Spleen (tissue), 11 donors: ENCODE measurements at regions not wholly inside any gene's neighbourhood (a gene's known extent, or its start where the extent isn't known, plus 50 kb on each side); places are given as distances from the start of the nearest gene placed in this dataset.

ENCODE experiments used
- DNase-seq: peaks from one replicate; pipeline ENCODE4 v3.0.0-alpha.2; 2020
- H3K27ac ChIP-seq, 8 donors: fragments of 200-600 bp; sonication (generic) in 7 of 8; 1 replicate in 4 of 8; 2 replicates in 4 of 8; pipeline versions ENCODE4 v1.5.0 to v1.8.0; 2016 to 2021; ENCODE audit warnings: inconsistent platforms in 4 of 8, mild to moderate bottlenecking in 4 of 8, moderate library complexity in 1 of 8
- H3K27me3 ChIP-seq, 7 donors: fragments of 200-600 bp; sonication (generic) in 6 of 7; replicated peaks in 1 of 7; 1 replicate in 4 of 7; 2 replicates in 3 of 7; pipeline versions ENCODE4 v1.5.0 to v1.8.0; 2016 to 2021; ENCODE audit warnings: inconsistent platforms in 3 of 7, mild to moderate bottlenecking in 1 of 7
- H3K36me3 ChIP-seq, 6 donors: fragments of 200-600 bp; sonication (generic) in 5 of 6; 1 replicate in 4 of 6; 2 replicates in 2 of 6; pipeline versions ENCODE4 v1.5.0 to v1.8.0; 2016 to 2021; ENCODE audit warnings: inconsistent platforms in 2 of 6
- H3K4me1 ChIP-seq, 6 donors: fragments of 200-600 bp; sonication (generic) in 5 of 6; 1 replicate in 3 of 6; 2 replicates in 3 of 6; pipeline versions ENCODE4 v1.5.0 to v1.8.0; 2016 to 2021; ENCODE audit warnings: inconsistent platforms in 3 of 6
- H3K4me3 ChIP-seq, 8 donors: fragments of 200-600 bp; sonication (generic) in 7 of 8; 1 replicate in 4 of 8; 2 replicates in 4 of 8; pipeline versions ENCODE4 v1.5.0 to v1.8.0; 2016 to 2021; ENCODE audit warnings: inconsistent platforms in 4 of 8, mild to moderate bottlenecking in 4 of 8, moderate library complexity in 2 of 8
- H3K9me3 ChIP-seq, 8 donors: fragments of 200-600 bp; sonication (generic) in 7 of 8; 1 replicate in 4 of 8; 2 replicates in 4 of 8; pipeline versions ENCODE4 v1.5.0 to v1.8.0; 2016 to 2021; ENCODE audit warnings: inconsistent platforms in 4 of 8
- CTCF ChIP-seq, 11 experiments: fragments of 200-600 bp in 7 of 11; fragments of 450-650 bp in 4 of 11; sonication (generic) in 4 of 11; IDR thresholded peaks in 8 of 11; conservative IDR thresholded peaks in 3 of 11; 1 replicate in 7 of 11; 2 replicates in 4 of 11; pipeline versions ENCODE4 v1.4.0 to v1.8.0; 2016 to 2021; ENCODE audit warnings: antibody characterized with exemption in 11 of 11, inconsistent platforms in 4 of 11, mild to moderate bottlenecking in 1 of 11
- POLR2A ChIP-seq, 3 donors: fragments of 450-650 bp; IDR thresholded peaks; one replicate each; pipeline ENCODE4 v1.5.1; 2017; ENCODE audit warnings: antibody characterized with exemption in 3 of 3, mild to moderate bottlenecking in 1 of 3
- POLR2AphosphoS5 ChIP-seq, 3 donors: sonication (generic); formaldehyde crosslinking; IDR thresholded peaks; one replicate each; pipeline ENCODE4 v1.5.1; 2017; ENCODE audit warnings: antibody characterized with exemption in 3 of 3
- WGBS, 5 donors: extraction: QIAGEN DNeasy Blood & Tissue Kit in 3 of 5; methylation state at CpG; one replicate each; pipeline versions ENCODE4 v1.1.5 to v1.1.7; 2013 to 2018; 5-methylcytosine and 5-hydroxymethylcytosine counted together
- intact Hi-C: fragments of 100-400 bp; cut with DNase I; formaldehyde crosslinking; loops from one replicate; pipeline ENCODE4 v1.15.0; 2023; ENCODE audit warnings: low total_unique reads
- donor health status: healthy with polysubstance abuse.
- donor health status: DM: no; HTN: no; CAD: no; lungs with moderate emphysema.
- donor health status: DM: no; HTN: no; CAD: no.
- donor health status: Bipolar disorder and iron deficiency.
- donor health status: healthy.
- donor health status: DM: no; HTN: no; CAD: no.
- donor health status: DM: yes; HTN: yes; CAD: no.

- no peaks in the 10 kb centered on the region for H3K4me1 ChIP-seq
- intact Hi-C loops: no loop called here
- TF ChIP-seq POLR2A (IDR thresholded peaks at IDR 0.05): no peak
- TF ChIP-seq POLR2AphosphoS5 (IDR thresholded peaks at IDR 0.05): no peak
- H3K27ac ChIP-seq: no peak overlapping the region
- no peak for DNase-seq
- H3K27me3 ChIP-seq: no peaks in the 10 kb centered on the region
- H3K4me3 ChIP-seq: no peak overlapping the region
- H3K36me3 ChIP-seq: no peaks in the 10 kb centered on the region
- H3K9me3 ChIP-seq: peaks cover 0 to 8% (median 0%) of the 10 kb centered on the region in 8 donors
- WGBS, 5 donors: 64 to 84% (median 77%) methylated on average over 2 of the region's 2 CpGs
Measured at GRCh38 chr14:46074061-46074460, 577.5 kb downstream of the RPL10L start.

- Histone ChIP-seq H3K36me3 (no peaks in the 10 kb centered on the region), H3K4me1 (no peaks in the 10 kb centered on the region), H3K27ac (no peak overlapping the region), H3K9me3 (peaks cover 0 to 15% (median 0%) of the 10 kb centered on the region in 8 donors), H3K4me3 (no peak overlapping the region), H3K27me3 (no peaks in the 10 kb centered on the region)
- TF ChIP-seq POLR2AphosphoS5 (IDR thresholded peaks at IDR 0.05) (no peak), POLR2A (IDR thresholded peaks at IDR 0.05) (no peak), CTCF (IDR thresholded peaks at IDR 0.05 in 8 of 11, conservative IDR thresholded peaks at IDR 0.05 in 3 of 11) (no peak)
- intact Hi-C loops: no loop called here
- DNase-seq: no peak
- 82 to 92% (median 85%) methylated on average over 10 of the region's 10 CpGs for WGBS, 5 donors
Measured at GRCh38 chr14:46063872-46064271, 587.7 kb downstream of the RPL10L start.

GRCh38 chr14:46058964-46059563 lies 592.5 kb downstream of the RPL10L start:
- Histone ChIP-seq H3K9me3 (peaks cover 0 to 10% (median 0%) of the 10 kb centered on the region in 8 donors), H3K36me3 (no peaks in the 10 kb centered on the region), H3K27ac (no peak overlapping the region), H3K4me1 (no peaks in the 10 kb centered on the region), H3K4me3 (no peak overlapping the region), H3K27me3 (no peaks in the 10 kb centered on the region)
- TF ChIP-seq POLR2A (IDR thresholded peaks at IDR 0.05): no peak
- TF ChIP-seq CTCF (IDR thresholded peaks at IDR 0.05 in 8 of 11, conservative IDR thresholded peaks at IDR 0.05 in 3 of 11): no peak
- no peak for TF ChIP-seq POLR2AphosphoS5 (IDR thresholded peaks at IDR 0.05)
- WGBS, 5 donors: 61 to 75% (median 73%) methylated on average over 4 of the region's 4 CpGs
- intact Hi-C loops: no loop called here
- DNase-seq: no peak

- DNase-seq: no peak
- Histone ChIP-seq H3K4me3 (no peak overlapping the region), H3K27ac (no peak overlapping the region), H3K27me3 (no peaks in the 10 kb centered on the region), H3K36me3 (no peaks in the 10 kb centered on the region), H3K9me3 (peaks cover 0 to 10% (median 0%) of the 10 kb centered on the region in 8 donors), H3K4me1 (no peaks in the 10 kb centered on the region)
- intact Hi-C loops: no loop called here
- no peak for TF ChIP-seq POLR2A (IDR thresholded peaks at IDR 0.05)
- TF ChIP-seq CTCF (IDR thresholded peaks at IDR 0.05 in 8 of 11, conservative IDR thresholded peaks at IDR 0.05 in 3 of 11): no peak
- TF ChIP-seq POLR2AphosphoS5 (IDR thresholded peaks at IDR 0.05): no peak
Measured at GRCh38 chr14:46057799-46058198, 593.8 kb downstream of the RPL10L start.

GRCh38 chr14:46054526-46054925 lies 597.1 kb downstream of the RPL10L start:
- H3K27me3 ChIP-seq: no peaks in the 10 kb centered on the region

More at GRCh38 chr14:46054526-46054925, 597.1 kb downstream of the RPL10L start:
- no peak overlapping the region for H3K4me3 ChIP-seq
- no peaks in the 10 kb centered on the region for H3K4me1 ChIP-seq
- WGBS, 5 donors: 54 to 69% (median 60%) methylated on average over 2 of the region's 2 CpGs
- intact Hi-C loops: no loop called here
- H3K27ac ChIP-seq: no peak overlapping the region
- H3K36me3 ChIP-seq: no peaks in the 10 kb centered on the region
- peaks cover 0 to 4% (median 0%) of the 10 kb centered on the region in 8 donors for H3K9me3 ChIP-seq
- no peak for TF ChIP-seq CTCF (IDR thresholded peaks at IDR 0.05 in 8 of 11, conservative IDR thresholded peaks at IDR 0.05 in 3 of 11)
- TF ChIP-seq POLR2A (IDR thresholded peaks at IDR 0.05): no peak
- TF ChIP-seq POLR2AphosphoS5 (IDR thresholded peaks at IDR 0.05): no peak
- no peak for DNase-seq
